ENCODE measurements at regions not wholly inside any gene's neighbourhood (a gene's known extent, or its start where the extent isn't known, plus 50 kb on each side); places are given as distances from the start of the nearest gene placed in this dataset.

- no peak for TF ChIP-seq EZH2phosphoT487 (IDR thresholded peaks at IDR 0.05; ENCODE audit: borderline replicate concordance, low read length)
- TF ChIP-seq CTCF (conservative IDR thresholded peaks at IDR 0.05; ENCODE audit: low read depth, low read length), result no peak
- no peak for TF ChIP-seq EZH2 (IDR thresholded peaks at IDR 0.05; ENCODE audit: low read length, unreplicated experiment)
- ChIA-PET POLR2A (ENCODE audit: unreplicated experiment) (no interaction called here), CTCF (no interaction called here)
- no peaks in the 10 kb centered on the region for H3K79me2 ChIP-seq (ENCODE audit: low read length)
- H3K9ac ChIP-seq (ENCODE audit: low read length), result no peak overlapping the region
- no peak overlapping the region for H3K4me2 ChIP-seq (ENCODE audit: low read length)
- H3K9me3 ChIP-seq (ENCODE audit: low read length), result no peaks in the 10 kb centered on the region
- intact Hi-C loops (cut with micrococcal nuclease), result no loop called here
- no peaks in the 10 kb centered on the region for H3K36me3 ChIP-seq (ENCODE audit: low read depth, low read length)
- no peak overlapping the region for H3K4me3 ChIP-seq (ENCODE audit: low read length)
- ATAC-seq (no peak), DNase-seq (no peak)
- H4K20me1 ChIP-seq (ENCODE audit: low read length), result no peaks in the 10 kb centered on the region
- H3K27ac ChIP-seq (ENCODE audit: low read length), result no peak overlapping the region
- no peaks in the 10 kb centered on the region for H3K4me1 ChIP-seq (ENCODE audit: insufficient read depth, low read length)
- peaks cover 12% of the 10 kb centered on the region for H3K27me3 ChIP-seq (ENCODE audit: low read length)
- no peak overlapping the region for H2AFZ ChIP-seq (ENCODE audit: low read length)
- H3K9me2 ChIP-seq (replicated peaks; ENCODE audit: low read length), result no peaks in the 10 kb centered on the region
- H3F3A ChIP-seq (ENCODE audit: low read length, unreplicated experiment), result no peaks in the 10 kb centered on the region
- no TSS peak for BruUV-seq (replicated peaks)
Observed at GRCh38 chrX:39401483-39402110, 600.3 kb downstream of the MID1IP1 start.

- H3K9me3 ChIP-seq (ENCODE audit: low read length), result no peaks in the 10 kb centered on the region
- no peak overlapping the region for H3K27ac ChIP-seq (ENCODE audit: low read length)
- intact Hi-C loops (cut with micrococcal nuclease), result no loop called here
- BruUV-seq (replicated peaks), result no TSS peak
- no peak overlapping the region for H3K4me2 ChIP-seq (ENCODE audit: low read length)
- H3K79me2 ChIP-seq (ENCODE audit: low read length), result no peaks in the 10 kb centered on the region
- no peak overlapping the region for H3K9ac ChIP-seq (ENCODE audit: low read length)
- POLR2A ChIA-PET (ENCODE audit: unreplicated experiment), result no interaction called here
- DNase-seq, result no peak
- no peak overlapping the region for H2AFZ ChIP-seq (ENCODE audit: low read length)
- no peaks in the 10 kb centered on the region for H4K20me1 ChIP-seq (ENCODE audit: low read length)
- CTCF ChIA-PET, result no interaction called here
- no peaks in the 10 kb centered on the region for H3K4me1 ChIP-seq (ENCODE audit: insufficient read depth, low read length)
- H3K9me2 ChIP-seq (replicated peaks; ENCODE audit: low read length), result no peaks in the 10 kb centered on the region
- no peaks in the 10 kb centered on the region for H3K36me3 ChIP-seq (ENCODE audit: low read depth, low read length)
- ATAC-seq, result no peak
- no peaks in the 10 kb centered on the region for H3F3A ChIP-seq (ENCODE audit: low read length, unreplicated experiment)
- peaks cover 12% of the 10 kb centered on the region for H3K27me3 ChIP-seq (ENCODE audit: low read length)
- TF ChIP-seq EZH2 (IDR thresholded peaks at IDR 0.05; ENCODE audit: low read length, unreplicated experiment) (no peak), CTCF (conservative IDR thresholded peaks at IDR 0.05; ENCODE audit: low read depth, low read length) (no peak), EZH2phosphoT487 (IDR thresholded peaks at IDR 0.05; ENCODE audit: borderline replicate concordance, low read length) (no peak)
- no peak overlapping the region for H3K4me3 ChIP-seq (ENCODE audit: low read length)
Observed at GRCh38 chrX:39402158-39402557, 600.9 kb downstream of the MID1IP1 start.

GRCh38 chrX:39406799-39407198, 605.5 kb downstream of the MID1IP1 start:
- Histone ChIP-seq H3K27ac (ENCODE audit: low read length) (no peak overlapping the region), H4K20me1 (ENCODE audit: low read length) (no peaks in the 10 kb centered on the region), H3K79me2 (ENCODE audit: low read length) (no peaks in the 10 kb centered on the region), H3K27me3 (ENCODE audit: low read length) (0 out of 2 replicates have a peak, but pooled peaks cover 4% of the 10 kb centered on the region), H3K4me2 (ENCODE audit: low read length) (no peak overlapping the region), H3F3A (ENCODE audit: low read length, unreplicated experiment) (no peaks in the 10 kb centered on the region), H3K36me3 (ENCODE audit: low read depth, low read length) (no peaks in the 10 kb centered on the region), H3K9me2 (replicated peaks; ENCODE audit: low read length) (no peaks in the 10 kb centered on the region), H2AFZ (ENCODE audit: low read length) (no peak overlapping the region), H3K9ac (ENCODE audit: low read length) (no peak overlapping the region), H3K4me3 (ENCODE audit: low read length) (no peak overlapping the region), H3K4me1 (ENCODE audit: insufficient read depth, low read length) (no peaks in the 10 kb centered on the region), H3K9me3 (ENCODE audit: low read length) (no peaks in the 10 kb centered on the region)
- no TSS peak for BruUV-seq (replicated peaks)
- POLR2A ChIA-PET (ENCODE audit: unreplicated experiment), result no interaction called here
- CTCF ChIA-PET, result no interaction called here
- DNase-seq (no peak), ATAC-seq (no peak)
- intact Hi-C loops (cut with micrococcal nuclease), result no loop called here
- TF ChIP-seq EZH2phosphoT487 (IDR thresholded peaks at IDR 0.05; ENCODE audit: borderline replicate concordance, low read length) (no peak), CTCF (conservative IDR thresholded peaks at IDR 0.05; ENCODE audit: low read depth, low read length) (no peak), EZH2 (IDR thresholded peaks at IDR 0.05; ENCODE audit: low read length, unreplicated experiment) (no peak)
